Endothelial cell of umbilical vein (primary cell): ENCODE measurements at regions not wholly inside any gene's neighbourhood (a gene's known extent, or its start where the extent isn't known, plus 50 kb on each side); places are given as distances from the start of the nearest gene placed in this dataset.

Experiments used
- BruUV-seq: library from RNA; stranded (reverse); fragments of 400-500 nt; replicated peaks from 2 replicates; lab custom pipeline; 2021; lab: Mats Ljungman, UMichigan
- CTCF ChIA-PET: fragments of 300-600, 350-600 bp; sonication (Branson Sonifier 250); formaldehyde crosslinking; loops from one replicate; lab custom pipeline; 2021; ENCODE audit warnings: antibody characterized with exemption, inconsistent platforms; lab: Charles Lee
- POLR2A ChIA-PET: fragments of 300-600, 350-600 bp; sonication (Branson Sonifier 250); formaldehyde crosslinking; loops from one replicate; lab custom pipeline; 2021; ENCODE audit warnings: antibody characterized with exemption, inconsistent platforms; lab: Charles Lee
- DNase-seq: peaks from one replicate; pipeline ENCODE4 v3.0.0-alpha.2; 2011; ENCODE audit warnings: low read depth, low spot score
- FAIRE-seq: peaks from 2 replicates; lab custom pipeline; 2011; peaks lifted over from hg19 to GRCh38; lab: Jason Lieb, UNC
- H2AFZ ChIP-seq: 2 replicates; pipeline ENCODE4 v1.6.0; 2012; ENCODE audit warnings: low read depth, low read length, control low read depth, inconsistent platforms
- H3K27ac ChIP-seq: 2 replicates; pipeline ENCODE4 v1.5.1; 2011; ENCODE audit warnings: low read depth, mild to moderate bottlenecking, control low read depth, low read length, moderate library complexity; ENCODE audit not compliant: insufficient read depth
- H3K27me3 ChIP-seq, 2 experiments: 2 replicates each; pipeline versions ENCODE4 v1.6.0 to v1.6.1; 2011; ENCODE audit warnings: low read length in 2 of 2, mixed read lengths in 1 of 2; ENCODE audit not compliant: control insufficient read depth in 2 of 2, insufficient read depth in 2 of 2
- H3K36me3 ChIP-seq, 2 experiments: 2 replicates in 1 of 2; 3 replicates in 1 of 2; pipeline ENCODE4 v1.5.1; 2011; ENCODE audit warnings: low read length in 2 of 2, mild to moderate bottlenecking in 1 of 2, moderate library complexity in 1 of 2; ENCODE audit not compliant: control insufficient read depth in 2 of 2, insufficient read depth in 2 of 2; ENCODE audit errors: extremely low read depth in 1 of 2
- H3K4me1 ChIP-seq: 3 replicates; pipeline ENCODE4 v1.5.1; 2011; ENCODE audit warnings: mild to moderate bottlenecking, low read length; ENCODE audit not compliant: control insufficient read depth, insufficient read depth; ENCODE audit errors: extremely low read depth
- H3K4me2 ChIP-seq: 2 replicates; pipeline ENCODE4 v1.6.1; 2011; ENCODE audit warnings: low read length, control low read depth, mixed read lengths; ENCODE audit not compliant: insufficient read depth
- H3K4me3 ChIP-seq, 3 experiments: fragments of 200-600 bp in 1 of 3; sonication (generic), shearing (Covaris generic) in 1 of 3; replicated peaks in 1 of 3; 2 replicates each; pipeline ENCODE4 v1.5.1; 2011 to 2016; ENCODE audit warnings: control low read depth in 3 of 3, low read length in 3 of 3, mild to moderate bottlenecking in 2 of 3, inconsistent platforms in 1 of 3, low read depth in 1 of 3, moderate library complexity in 1 of 3; ENCODE audit not compliant: insufficient read depth in 1 of 3
- H3K79me2 ChIP-seq: 2 replicates; pipeline ENCODE4 v1.6.0; 2012; ENCODE audit warnings: low read length, inconsistent platforms; ENCODE audit not compliant: control insufficient read depth, insufficient read depth
- H3K9ac ChIP-seq: replicated peaks from 2 replicates; pipeline ENCODE3; 2011; ENCODE audit warnings: low read length, control low read depth; ENCODE audit not compliant: insufficient read depth; ENCODE audit errors: extremely low read depth
- H3K9me1 ChIP-seq: replicated peaks from 3 replicates; pipeline ENCODE4 v1.6.0; 2011; ENCODE audit warnings: mild to moderate bottlenecking, low read length; ENCODE audit not compliant: control insufficient read depth, insufficient read depth; ENCODE audit errors: extremely low read depth
- H3K9me3 ChIP-seq: replicated peaks from 2 replicates; pipeline ENCODE4 v1.5.1; 2012; ENCODE audit warnings: low read length, inconsistent platforms; ENCODE audit not compliant: control insufficient read depth, insufficient read depth
- H4K20me1 ChIP-seq: replicated peaks from 2 replicates; pipeline ENCODE3; 2011; ENCODE audit warnings: mild to moderate bottlenecking, low read length; ENCODE audit not compliant: control insufficient read depth, insufficient read depth; ENCODE audit errors: extremely low read depth
- EZH2 ChIP-seq: IDR thresholded peaks from 2 replicates; pipeline ENCODE4 v1.6.1; 2012; ENCODE audit warnings: borderline replicate concordance, low read depth, mild to moderate bottlenecking, moderate library complexity, low read length, inconsistent platforms; ENCODE audit not compliant: severe bottlenecking
- FOS ChIP-seq: IDR thresholded peaks from 2 replicates; pipeline ENCODE4 v1.6.1; 2011; ENCODE audit warnings: mild to moderate bottlenecking, low read length, moderate library complexity, borderline replicate concordance; ENCODE audit not compliant: insufficient read depth
- GATA2 ChIP-seq: IDR thresholded peaks from 2 replicates; pipeline ENCODE4 v1.7.0; 2011; ENCODE audit warnings: low read depth, mild to moderate bottlenecking, moderate library complexity, mixed read lengths, low read length; ENCODE audit not compliant: insufficient read length, insufficient read depth
- JUN ChIP-seq: IDR thresholded peaks from 2 replicates; pipeline ENCODE4 v1.6.1; 2011; ENCODE audit warnings: borderline replicate concordance, low read depth; ENCODE audit not compliant: insufficient read length, insufficient read depth
- MYC ChIP-seq: IDR thresholded peaks from one replicate; pipeline ENCODE4 v1.6.1; 2011; ENCODE audit warnings: mild to moderate bottlenecking, low read depth, low read length
- POLR2A ChIP-seq: IDR thresholded peaks from 2 replicates; pipeline ENCODE4 v1.6.1; 2012; ENCODE audit warnings: low read depth, mild to moderate bottlenecking, control low read depth, low read length
- POLR2AphosphoS5 ChIP-seq: IDR thresholded peaks from 2 replicates; pipeline ENCODE4 v1.6.1; 2012; ENCODE audit warnings: low read depth, mild to moderate bottlenecking, control low read depth, low read length, moderate library complexity; ENCODE audit not compliant: insufficient read depth
- dilution Hi-C: fragments of 300-500 bp; cut with MboI; formaldehyde crosslinking; loops from one replicate; pipeline ENCODE4 v1.15.0; 2019; ENCODE audit warnings: low sequenced_read_pairs; ENCODE audit not compliant: extremely low pct_ligation_motif_present
- intact Hi-C: fragments of 100-400 bp; cut with micrococcal nuclease; formaldehyde crosslinking; loops from one replicate; pipeline ENCODE4 v1.10.0; 2022
- TF ChIP-seq, protein P1 (sequence below), 2 donors: IDR thresholded peaks; 1 replicate in 1 of 2; 2 replicates in 1 of 2; pipeline ENCODE4 v1.5.1; 2011; ENCODE audit warnings: low read length in 2 of 2, mild to moderate bottlenecking in 2 of 2, moderate library complexity in 2 of 2, control low read depth in 1 of 2, inconsistent platforms in 1 of 2, low read depth in 1 of 2; ENCODE audit not compliant: insufficient read depth in 1 of 2; ENCODE audit errors: extremely low read depth in 1 of 2
- TF ChIP-seq, protein P2 (sequence below): IDR thresholded peaks from 2 replicates; pipeline ENCODE4 v1.6.1; 2011; ENCODE audit not compliant: insufficient read depth, insufficient read length

DNA sequence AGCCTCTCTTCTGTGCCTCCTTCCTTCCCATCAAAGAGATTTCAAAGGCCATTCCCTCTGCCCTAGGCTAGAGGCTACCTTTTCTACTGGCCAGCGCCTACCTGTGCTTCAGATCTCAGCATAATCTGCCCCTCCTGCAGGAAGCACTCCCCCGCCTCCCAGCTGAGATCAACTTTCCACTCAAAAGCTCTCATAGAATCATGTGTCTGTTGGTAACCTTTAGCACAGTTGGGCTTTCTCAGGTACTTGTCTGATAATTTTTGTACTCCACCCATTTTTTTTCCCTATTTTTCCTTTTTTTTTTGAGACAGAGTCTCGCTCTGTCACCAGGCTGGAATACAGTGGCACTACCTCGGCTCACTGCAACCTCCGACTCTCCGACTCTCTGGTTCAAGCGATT, 231.0 kb upstream of the PRSS58 start:
- intact Hi-C loops: no loop called here

More for the DNA sequence above, 231.0 kb upstream of the PRSS58 start:
- no peak overlapping the region for H3K4me2 ChIP-seq
- H3K9me3 ChIP-seq: no peaks in the 10 kb centered on the region
- BruUV-seq: no TSS peak
- FAIRE-seq (no peak), DNase-seq (no peak)
- H2AFZ ChIP-seq: no peak overlapping the region
- H3K4me3 ChIP-seq: no peak overlapping the region
- ChIA-PET CTCF (interaction anchor here (1.2 to 4.8 kb wide), 2 partner anchors 9 to 11 kb away, joined by 5 to 33 read pairs; no protein-coding TSS in a partner anchor), POLR2A (no interaction called here)
- no peaks in the 10 kb centered on the region for H3K36me3 ChIP-seq
- H3K4me1 ChIP-seq: no peaks in the 10 kb centered on the region
- H3K27ac ChIP-seq: no peak overlapping the region
- no peaks in the 10 kb centered on the region for H3K79me2 ChIP-seq
- H3K9ac ChIP-seq: no peak overlapping the region
- H3K27me3 ChIP-seq: peaks cover 3 to 6% of the 10 kb centered on the region in 2 experiments
- H4K20me1 ChIP-seq: no peaks in the 10 kb centered on the region
- no peak for TF ChIP-seq GATA2
- no peak for TF ChIP-seq POLR2A
- no peak for TF ChIP-seq FOS
- no peak for TF ChIP-seq POLR2AphosphoS5
- TF ChIP-seq, protein P1, sequence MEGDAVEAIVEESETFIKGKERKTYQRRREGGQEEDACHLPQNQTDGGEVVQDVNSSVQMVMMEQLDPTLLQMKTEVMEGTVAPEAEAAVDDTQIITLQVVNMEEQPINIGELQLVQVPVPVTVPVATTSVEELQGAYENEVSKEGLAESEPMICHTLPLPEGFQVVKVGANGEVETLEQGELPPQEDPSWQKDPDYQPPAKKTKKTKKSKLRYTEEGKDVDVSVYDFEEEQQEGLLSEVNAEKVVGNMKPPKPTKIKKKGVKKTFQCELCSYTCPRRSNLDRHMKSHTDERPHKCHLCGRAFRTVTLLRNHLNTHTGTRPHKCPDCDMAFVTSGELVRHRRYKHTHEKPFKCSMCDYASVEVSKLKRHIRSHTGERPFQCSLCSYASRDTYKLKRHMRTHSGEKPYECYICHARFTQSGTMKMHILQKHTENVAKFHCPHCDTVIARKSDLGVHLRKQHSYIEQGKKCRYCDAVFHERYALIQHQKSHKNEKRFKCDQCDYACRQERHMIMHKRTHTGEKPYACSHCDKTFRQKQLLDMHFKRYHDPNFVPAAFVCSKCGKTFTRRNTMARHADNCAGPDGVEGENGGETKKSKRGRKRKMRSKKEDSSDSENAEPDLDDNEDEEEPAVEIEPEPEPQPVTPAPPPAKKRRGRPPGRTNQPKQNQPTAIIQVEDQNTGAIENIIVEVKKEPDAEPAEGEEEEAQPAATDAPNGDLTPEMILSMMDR (IDR thresholded peaks at IDR 0.05; ENCODE audit: extremely low read depth in 1 of 2, insufficient read depth in 1 of 2, low read depth in 1 of 2, low read length in 2 of 2): no peak
- no peak for TF ChIP-seq JUN
- TF ChIP-seq, protein P2, sequence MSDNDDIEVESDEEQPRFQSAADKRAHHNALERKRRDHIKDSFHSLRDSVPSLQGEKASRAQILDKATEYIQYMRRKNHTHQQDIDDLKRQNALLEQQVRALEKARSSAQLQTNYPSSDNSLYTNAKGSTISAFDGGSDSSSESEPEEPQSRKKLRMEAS: no peak
- TF ChIP-seq MYC: no peak
- TF ChIP-seq EZH2: no peak
- dilution Hi-C loops: no loop called here
- H3K9me1 ChIP-seq: no peaks in the 10 kb centered on the region
